Progenitor cell of endocrine pancreas (in vitro differentiated cells): ENCODE measurements at regions not wholly inside any gene's neighbourhood (a gene's known extent, or its start where the extent isn't known, plus 50 kb on each side); places are given as distances from the start of the nearest gene placed in this dataset.

Source experiments
- DNase-seq: peaks from one replicate; pipeline ENCODE4 v3.0.0; 2021; ENCODE audit warnings: low spot score; ENCODE audit not compliant: unreplicated experiment
- H3K27ac Mint-ChIP-seq: 2 replicates; pipeline ENCODE4 v1.8.0; 2021; ENCODE audit warnings: mild to moderate bottlenecking, moderate library complexity, mixed read lengths
- H3K27me3 Mint-ChIP-seq: 2 replicates; pipeline ENCODE4 v1.8.0; 2021; ENCODE audit warnings: mixed read lengths
- H3K36me3 Mint-ChIP-seq: 2 replicates; pipeline ENCODE4 v1.8.0; 2022; ENCODE audit warnings: mixed read lengths; ENCODE audit not compliant: insufficient read depth
- H3K4me1 Mint-ChIP-seq: 2 replicates; pipeline ENCODE4 v1.8.0; 2021; ENCODE audit warnings: low read depth, mixed read lengths
- H3K4me3 Mint-ChIP-seq: 2 replicates; pipeline ENCODE4 v1.8.0; 2021; ENCODE audit warnings: low read depth, mild to moderate bottlenecking, moderate library complexity, mixed read lengths
- H3K9me3 Mint-ChIP-seq: 2 replicates; pipeline ENCODE4 v1.8.0; 2021; ENCODE audit warnings: low read depth, mixed read lengths
- TF ChIP-seq, protein P1 (sequence below): fragments of 200-600 bp; sonication (generic); IDR thresholded peaks from one replicate; pipeline ENCODE4 v1.5.0; 2021; ENCODE audit warnings: antibody characterized with exemption, mild to moderate bottlenecking; ENCODE audit not compliant: unreplicated experiment

DNA sequence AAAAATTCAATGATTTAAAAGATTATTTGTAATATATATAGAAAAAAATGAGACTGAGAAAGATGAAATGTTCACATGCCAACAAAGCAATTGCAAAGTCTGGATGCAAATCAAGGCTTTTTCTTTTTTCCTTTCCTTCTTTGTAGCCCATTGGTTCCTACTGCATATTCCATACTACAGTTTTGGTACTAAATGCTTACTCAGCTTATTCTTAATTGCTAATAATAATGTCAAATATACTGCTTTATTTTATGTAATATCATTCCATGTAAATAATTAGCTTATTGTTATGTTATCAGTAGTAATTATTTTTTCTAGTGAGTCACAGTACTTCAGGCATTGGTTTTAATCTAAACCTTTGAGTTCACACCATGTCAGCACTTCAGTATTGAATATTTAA is 407.4 kb upstream of the LRRTM1 start:
- H3K4me3 Mint-ChIP-seq: no peak overlapping the region
- no peaks in the 10 kb centered on the region for H3K36me3 Mint-ChIP-seq
- TF ChIP-seq, protein P1, sequence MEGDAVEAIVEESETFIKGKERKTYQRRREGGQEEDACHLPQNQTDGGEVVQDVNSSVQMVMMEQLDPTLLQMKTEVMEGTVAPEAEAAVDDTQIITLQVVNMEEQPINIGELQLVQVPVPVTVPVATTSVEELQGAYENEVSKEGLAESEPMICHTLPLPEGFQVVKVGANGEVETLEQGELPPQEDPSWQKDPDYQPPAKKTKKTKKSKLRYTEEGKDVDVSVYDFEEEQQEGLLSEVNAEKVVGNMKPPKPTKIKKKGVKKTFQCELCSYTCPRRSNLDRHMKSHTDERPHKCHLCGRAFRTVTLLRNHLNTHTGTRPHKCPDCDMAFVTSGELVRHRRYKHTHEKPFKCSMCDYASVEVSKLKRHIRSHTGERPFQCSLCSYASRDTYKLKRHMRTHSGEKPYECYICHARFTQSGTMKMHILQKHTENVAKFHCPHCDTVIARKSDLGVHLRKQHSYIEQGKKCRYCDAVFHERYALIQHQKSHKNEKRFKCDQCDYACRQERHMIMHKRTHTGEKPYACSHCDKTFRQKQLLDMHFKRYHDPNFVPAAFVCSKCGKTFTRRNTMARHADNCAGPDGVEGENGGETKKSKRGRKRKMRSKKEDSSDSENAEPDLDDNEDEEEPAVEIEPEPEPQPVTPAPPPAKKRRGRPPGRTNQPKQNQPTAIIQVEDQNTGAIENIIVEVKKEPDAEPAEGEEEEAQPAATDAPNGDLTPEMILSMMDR: no peak
- H3K27me3 Mint-ChIP-seq: no peaks in the 10 kb centered on the region
- H3K9me3 Mint-ChIP-seq: no peaks in the 10 kb centered on the region
- no peak overlapping the region for H3K27ac Mint-ChIP-seq
- DNase-seq: no peak
- H3K4me1 Mint-ChIP-seq: no peaks in the 10 kb centered on the region

DNA sequence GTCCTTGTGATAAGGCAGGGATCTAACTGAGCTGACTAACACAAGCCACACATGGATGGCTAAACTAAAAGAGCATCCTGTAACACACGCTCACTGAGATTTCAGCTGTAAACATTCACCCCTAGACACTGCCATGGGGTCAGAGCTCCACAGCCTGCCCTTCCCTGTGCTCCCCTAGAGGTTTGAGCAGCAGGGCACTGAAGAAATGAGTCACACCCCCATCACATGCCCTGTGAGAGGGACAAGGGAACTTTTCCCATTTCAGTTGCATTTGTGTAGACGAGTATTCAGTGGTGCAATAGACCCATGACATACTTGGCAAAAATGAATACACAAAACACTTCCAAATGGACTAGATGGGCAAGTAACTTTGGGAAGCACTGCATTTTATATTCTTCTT is 402.4 kb upstream of the LRRTM1 start:
- H3K4me3 Mint-ChIP-seq: no peak overlapping the region
- H3K27ac Mint-ChIP-seq: no peak overlapping the region
- TF ChIP-seq, protein P1: no peak
- H3K36me3 Mint-ChIP-seq: no peaks in the 10 kb centered on the region
- no peak for DNase-seq
- H3K27me3 Mint-ChIP-seq: no peaks in the 10 kb centered on the region
- H3K4me1 Mint-ChIP-seq: no peaks in the 10 kb centered on the region
- H3K9me3 Mint-ChIP-seq: no peaks in the 10 kb centered on the region

DNA sequence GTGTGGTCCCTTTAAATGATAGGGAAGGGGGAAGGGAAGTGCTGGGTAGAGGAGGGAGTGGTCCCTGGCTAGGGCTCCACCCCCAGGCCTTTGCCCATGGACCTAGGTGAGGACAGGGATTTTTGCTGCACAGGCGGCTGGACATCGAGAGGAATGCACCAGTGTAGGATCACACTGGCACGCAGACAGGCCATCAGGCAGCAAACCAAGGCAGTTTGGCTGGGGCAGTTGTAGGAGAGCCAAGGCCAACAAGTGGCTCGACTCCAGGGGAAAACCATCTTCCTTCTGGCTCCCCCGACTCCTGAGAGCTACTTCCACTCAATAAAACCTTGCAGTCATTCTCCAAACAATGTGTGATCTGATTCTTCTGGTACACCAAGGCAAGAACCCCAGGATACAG is 402.0 kb upstream of the LRRTM1 start:
- no peaks in the 10 kb centered on the region for H3K36me3 Mint-ChIP-seq
- H3K27me3 Mint-ChIP-seq: no peaks in the 10 kb centered on the region
- no peak for DNase-seq
- TF ChIP-seq, protein P1: no peak
- no peak overlapping the region for H3K27ac Mint-ChIP-seq
- no peaks in the 10 kb centered on the region for H3K9me3 Mint-ChIP-seq
- no peak overlapping the region for H3K4me3 Mint-ChIP-seq
- no peaks in the 10 kb centered on the region for H3K4me1 Mint-ChIP-seq

DNA sequence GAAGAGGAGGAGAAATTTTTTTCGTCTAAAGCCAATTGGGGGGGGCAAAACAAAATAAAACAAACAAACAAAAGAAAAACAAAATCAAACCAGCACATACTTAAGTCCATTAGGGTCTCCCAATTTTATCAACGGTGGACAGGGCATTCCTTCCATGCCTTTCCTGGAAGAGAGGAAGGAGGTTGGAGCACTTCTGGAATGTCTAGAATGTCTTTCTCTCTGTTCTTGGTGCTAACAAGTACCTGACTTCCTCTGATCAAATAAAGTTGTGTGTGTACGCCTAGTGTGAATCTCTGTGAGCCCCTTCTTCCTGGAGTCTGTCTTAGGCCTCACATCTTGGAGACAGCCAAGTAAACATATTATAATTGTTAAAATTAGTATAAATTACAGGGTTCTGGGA is 399.0 kb upstream of the LRRTM1 start:
- no peak for DNase-seq

DNA sequence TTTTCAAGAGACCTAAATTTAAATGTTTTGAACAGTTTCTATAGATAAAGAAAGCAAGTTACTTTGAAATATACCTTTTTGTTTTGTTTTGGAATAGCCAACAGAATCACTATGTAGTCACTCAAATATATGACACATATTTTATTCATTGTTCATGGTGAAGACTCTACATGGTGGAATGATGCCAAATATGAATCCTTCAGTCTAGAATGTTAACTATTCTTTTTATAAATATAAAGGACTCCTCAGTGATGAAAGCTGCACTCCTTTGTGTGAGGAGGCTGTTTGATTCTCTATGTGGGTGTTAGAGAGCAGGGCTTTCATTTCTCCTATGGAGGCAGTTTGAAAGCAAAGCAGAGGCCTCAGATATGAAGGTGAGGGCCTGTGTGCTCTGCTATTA is 396.4 kb upstream of the LRRTM1 start:
- TF ChIP-seq, protein P1: no peak
- H3K4me3 Mint-ChIP-seq: no peak overlapping the region
- no peaks in the 10 kb centered on the region for H3K9me3 Mint-ChIP-seq
- DNase-seq: no peak
- H3K36me3 Mint-ChIP-seq: no peaks in the 10 kb centered on the region
- no peaks in the 10 kb centered on the region for H3K4me1 Mint-ChIP-seq
- no peaks in the 10 kb centered on the region for H3K27me3 Mint-ChIP-seq
- no peak overlapping the region for H3K27ac Mint-ChIP-seq

More for the DNA sequence above, 399.0 kb upstream of the LRRTM1 start:
- no peaks in the 10 kb centered on the region for H3K9me3 Mint-ChIP-seq
- no peak overlapping the region for H3K27ac Mint-ChIP-seq
- no peaks in the 10 kb centered on the region for H3K4me1 Mint-ChIP-seq
- no peak overlapping the region for H3K4me3 Mint-ChIP-seq
- no peaks in the 10 kb centered on the region for H3K36me3 Mint-ChIP-seq
- TF ChIP-seq, protein P1: no peak
- no peaks in the 10 kb centered on the region for H3K27me3 Mint-ChIP-seq
